Endothelial cell of umbilical vein (primary cell): ENCODE measurements at regions not wholly inside any gene's neighbourhood (a gene's known extent, or its start where the extent isn't known, plus 50 kb on each side); places are given as distances from the start of the nearest gene placed in this dataset.

Experiments used
- BruUV-seq: library from RNA; stranded (reverse); fragments of 400-500 nt; replicated peaks from 2 replicates; lab custom pipeline; 2021; lab: Mats Ljungman, UMichigan
- CTCF ChIA-PET: fragments of 300-600, 350-600 bp; sonication (Branson Sonifier 250); formaldehyde crosslinking; loops from one replicate; lab custom pipeline; 2021; ENCODE audit warnings: antibody characterized with exemption, inconsistent platforms; lab: Charles Lee
- POLR2A ChIA-PET: fragments of 300-600, 350-600 bp; sonication (Branson Sonifier 250); formaldehyde crosslinking; loops from one replicate; lab custom pipeline; 2021; ENCODE audit warnings: antibody characterized with exemption, inconsistent platforms; lab: Charles Lee
- DNase-seq: peaks from one replicate; pipeline ENCODE4 v3.0.0-alpha.2; 2011; ENCODE audit warnings: low read depth, low spot score
- FAIRE-seq: peaks from 2 replicates; lab custom pipeline; 2011; peaks lifted over from hg19 to GRCh38; lab: Jason Lieb, UNC
- H2AFZ ChIP-seq: 2 replicates; pipeline ENCODE4 v1.6.0; 2012; ENCODE audit warnings: low read depth, low read length, control low read depth, inconsistent platforms
- H3K27ac ChIP-seq: 2 replicates; pipeline ENCODE4 v1.5.1; 2011; ENCODE audit warnings: low read depth, mild to moderate bottlenecking, control low read depth, low read length, moderate library complexity; ENCODE audit not compliant: insufficient read depth
- H3K27me3 ChIP-seq, 2 experiments: 2 replicates each; pipeline versions ENCODE4 v1.6.0 to v1.6.1; 2011; ENCODE audit warnings: low read length in 2 of 2, mixed read lengths in 1 of 2; ENCODE audit not compliant: control insufficient read depth in 2 of 2, insufficient read depth in 2 of 2
- H3K36me3 ChIP-seq, 2 experiments: 2 replicates in 1 of 2; 3 replicates in 1 of 2; pipeline ENCODE4 v1.5.1; 2011; ENCODE audit warnings: low read length in 2 of 2, mild to moderate bottlenecking in 1 of 2, moderate library complexity in 1 of 2; ENCODE audit not compliant: control insufficient read depth in 2 of 2, insufficient read depth in 2 of 2; ENCODE audit errors: extremely low read depth in 1 of 2
- H3K4me1 ChIP-seq: 3 replicates; pipeline ENCODE4 v1.5.1; 2011; ENCODE audit warnings: mild to moderate bottlenecking, low read length; ENCODE audit not compliant: control insufficient read depth, insufficient read depth; ENCODE audit errors: extremely low read depth
- H3K4me2 ChIP-seq: 2 replicates; pipeline ENCODE4 v1.6.1; 2011; ENCODE audit warnings: low read length, control low read depth, mixed read lengths; ENCODE audit not compliant: insufficient read depth
- H3K4me3 ChIP-seq, 3 experiments: fragments of 200-600 bp in 1 of 3; sonication (generic), shearing (Covaris generic) in 1 of 3; replicated peaks in 1 of 3; 2 replicates each; pipeline ENCODE4 v1.5.1; 2011 to 2016; ENCODE audit warnings: control low read depth in 3 of 3, low read length in 3 of 3, mild to moderate bottlenecking in 2 of 3, inconsistent platforms in 1 of 3, low read depth in 1 of 3, moderate library complexity in 1 of 3; ENCODE audit not compliant: insufficient read depth in 1 of 3
- H3K79me2 ChIP-seq: 2 replicates; pipeline ENCODE4 v1.6.0; 2012; ENCODE audit warnings: low read length, inconsistent platforms; ENCODE audit not compliant: control insufficient read depth, insufficient read depth
- H3K9ac ChIP-seq: replicated peaks from 2 replicates; pipeline ENCODE3; 2011; ENCODE audit warnings: low read length, control low read depth; ENCODE audit not compliant: insufficient read depth; ENCODE audit errors: extremely low read depth
- H3K9me1 ChIP-seq: replicated peaks from 3 replicates; pipeline ENCODE4 v1.6.0; 2011; ENCODE audit warnings: mild to moderate bottlenecking, low read length; ENCODE audit not compliant: control insufficient read depth, insufficient read depth; ENCODE audit errors: extremely low read depth
- H3K9me3 ChIP-seq: replicated peaks from 2 replicates; pipeline ENCODE4 v1.5.1; 2012; ENCODE audit warnings: low read length, inconsistent platforms; ENCODE audit not compliant: control insufficient read depth, insufficient read depth
- H4K20me1 ChIP-seq: replicated peaks from 2 replicates; pipeline ENCODE3; 2011; ENCODE audit warnings: mild to moderate bottlenecking, low read length; ENCODE audit not compliant: control insufficient read depth, insufficient read depth; ENCODE audit errors: extremely low read depth
- CTCF ChIP-seq, 2 donors: IDR thresholded peaks; 1 replicate in 1 of 2; 2 replicates in 1 of 2; pipeline ENCODE4 v1.5.1; 2011; ENCODE audit warnings: low read length in 2 of 2, mild to moderate bottlenecking in 2 of 2, moderate library complexity in 2 of 2, control low read depth in 1 of 2, inconsistent platforms in 1 of 2, low read depth in 1 of 2; ENCODE audit not compliant: insufficient read depth in 1 of 2; ENCODE audit errors: extremely low read depth in 1 of 2
- EZH2 ChIP-seq: IDR thresholded peaks from 2 replicates; pipeline ENCODE4 v1.6.1; 2012; ENCODE audit warnings: borderline replicate concordance, low read depth, mild to moderate bottlenecking, moderate library complexity, low read length, inconsistent platforms; ENCODE audit not compliant: severe bottlenecking
- FOS ChIP-seq: IDR thresholded peaks from 2 replicates; pipeline ENCODE4 v1.6.1; 2011; ENCODE audit warnings: mild to moderate bottlenecking, low read length, moderate library complexity, borderline replicate concordance; ENCODE audit not compliant: insufficient read depth
- GATA2 ChIP-seq: IDR thresholded peaks from 2 replicates; pipeline ENCODE4 v1.7.0; 2011; ENCODE audit warnings: low read depth, mild to moderate bottlenecking, moderate library complexity, mixed read lengths, low read length; ENCODE audit not compliant: insufficient read length, insufficient read depth
- JUN ChIP-seq: IDR thresholded peaks from 2 replicates; pipeline ENCODE4 v1.6.1; 2011; ENCODE audit warnings: borderline replicate concordance, low read depth; ENCODE audit not compliant: insufficient read length, insufficient read depth
- MAX ChIP-seq: IDR thresholded peaks from 2 replicates; pipeline ENCODE4 v1.6.1; 2011; ENCODE audit not compliant: insufficient read depth, insufficient read length
- MYC ChIP-seq: IDR thresholded peaks from one replicate; pipeline ENCODE4 v1.6.1; 2011; ENCODE audit warnings: mild to moderate bottlenecking, low read depth, low read length
- POLR2A ChIP-seq: IDR thresholded peaks from 2 replicates; pipeline ENCODE4 v1.6.1; 2012; ENCODE audit warnings: low read depth, mild to moderate bottlenecking, control low read depth, low read length
- POLR2AphosphoS5 ChIP-seq: IDR thresholded peaks from 2 replicates; pipeline ENCODE4 v1.6.1; 2012; ENCODE audit warnings: low read depth, mild to moderate bottlenecking, control low read depth, low read length, moderate library complexity; ENCODE audit not compliant: insufficient read depth
- dilution Hi-C: fragments of 300-500 bp; cut with MboI; formaldehyde crosslinking; loops from one replicate; pipeline ENCODE4 v1.15.0; 2019; ENCODE audit warnings: low sequenced_read_pairs; ENCODE audit not compliant: extremely low pct_ligation_motif_present
- intact Hi-C: fragments of 100-400 bp; cut with micrococcal nuclease; formaldehyde crosslinking; loops from one replicate; pipeline ENCODE4 v1.10.0; 2022

- no peak overlapping the region for H3K4me3 ChIP-seq
- H3K9ac ChIP-seq: no peak overlapping the region
- H3K27me3 ChIP-seq: no peaks in the 10 kb centered on the region
- ChIA-PET CTCF (no interaction called here), POLR2A (no interaction called here)
- BruUV-seq: no TSS peak
- H3K79me2 ChIP-seq: no peaks in the 10 kb centered on the region
- FAIRE-seq (no peak), DNase-seq (no peak)
- dilution Hi-C loops (no loop called here), intact Hi-C loops (no loop called here)
- H3K36me3 ChIP-seq: no peaks in the 10 kb centered on the region
- no peak overlapping the region for H2AFZ ChIP-seq
- H3K4me1 ChIP-seq: no peaks in the 10 kb centered on the region
- TF ChIP-seq JUN (no peak), CTCF (IDR thresholded peaks at IDR 0.05; ENCODE audit: extremely low read depth in 1 of 2, insufficient read depth in 1 of 2, low read depth in 1 of 2, low read length in 2 of 2) (no peak), POLR2AphosphoS5 (no peak), POLR2A (no peak), GATA2 (no peak), FOS (no peak), MAX (no peak), EZH2 (no peak), MYC (no peak)
- no peaks in the 10 kb centered on the region for H3K9me1 ChIP-seq
- H3K27ac ChIP-seq: no peak overlapping the region
- no peaks in the 10 kb centered on the region for H4K20me1 ChIP-seq
- H3K9me3 ChIP-seq: no peaks in the 10 kb centered on the region
- H3K4me2 ChIP-seq: no peak overlapping the region
Measured at GRCh38 chr4:62656006-62656405, 1455.9 kb downstream of the ADGRL3 start.
